ENCODE measurements at regions not wholly inside any gene's neighbourhood (a gene's known extent, or its start where the extent isn't known, plus 50 kb on each side); places are given as distances from the start of the nearest gene placed in this dataset.

DNA sequence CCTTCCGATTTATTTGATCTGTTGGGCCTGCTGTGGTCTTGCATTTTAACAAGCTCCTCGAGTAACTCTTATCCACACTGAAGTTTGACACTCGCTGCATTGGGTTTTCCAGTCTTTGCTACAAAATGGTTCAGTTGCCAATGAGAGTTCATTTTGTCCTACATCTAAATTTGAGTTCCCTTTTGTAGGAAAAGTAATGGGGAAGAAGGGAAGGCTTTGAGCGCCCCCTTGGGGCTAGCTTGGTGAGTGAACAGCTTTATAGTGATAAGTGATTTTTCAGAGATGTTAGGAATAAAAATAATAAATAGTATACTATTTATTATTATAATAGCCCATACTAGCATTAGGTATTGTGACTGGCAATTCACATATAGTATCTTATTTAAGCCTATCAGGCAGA, 89.9 kb upstream of the GNAQ start:
- intact Hi-C loops (cut with DNase I; ENCODE audit: low total_unique reads), result no loop called here
- no peak for TF ChIP-seq POLR2A (IDR thresholded peaks at IDR 0.05)
- TF ChIP-seq, protein P1, sequence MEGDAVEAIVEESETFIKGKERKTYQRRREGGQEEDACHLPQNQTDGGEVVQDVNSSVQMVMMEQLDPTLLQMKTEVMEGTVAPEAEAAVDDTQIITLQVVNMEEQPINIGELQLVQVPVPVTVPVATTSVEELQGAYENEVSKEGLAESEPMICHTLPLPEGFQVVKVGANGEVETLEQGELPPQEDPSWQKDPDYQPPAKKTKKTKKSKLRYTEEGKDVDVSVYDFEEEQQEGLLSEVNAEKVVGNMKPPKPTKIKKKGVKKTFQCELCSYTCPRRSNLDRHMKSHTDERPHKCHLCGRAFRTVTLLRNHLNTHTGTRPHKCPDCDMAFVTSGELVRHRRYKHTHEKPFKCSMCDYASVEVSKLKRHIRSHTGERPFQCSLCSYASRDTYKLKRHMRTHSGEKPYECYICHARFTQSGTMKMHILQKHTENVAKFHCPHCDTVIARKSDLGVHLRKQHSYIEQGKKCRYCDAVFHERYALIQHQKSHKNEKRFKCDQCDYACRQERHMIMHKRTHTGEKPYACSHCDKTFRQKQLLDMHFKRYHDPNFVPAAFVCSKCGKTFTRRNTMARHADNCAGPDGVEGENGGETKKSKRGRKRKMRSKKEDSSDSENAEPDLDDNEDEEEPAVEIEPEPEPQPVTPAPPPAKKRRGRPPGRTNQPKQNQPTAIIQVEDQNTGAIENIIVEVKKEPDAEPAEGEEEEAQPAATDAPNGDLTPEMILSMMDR (IDR thresholded peaks at IDR 0.05), result no peak
- no peak overlapping the region for H3K4me3 ChIP-seq (ENCODE audit: low read depth, poor library complexity, severe bottlenecking)
- 56% methylated on average over 4 of the region's 4 CpGs for WGBS, 2 donors
- DNase-seq (ENCODE audit: low spot score in 2 of 2), result peak; percentile 44 to 87

DNA sequence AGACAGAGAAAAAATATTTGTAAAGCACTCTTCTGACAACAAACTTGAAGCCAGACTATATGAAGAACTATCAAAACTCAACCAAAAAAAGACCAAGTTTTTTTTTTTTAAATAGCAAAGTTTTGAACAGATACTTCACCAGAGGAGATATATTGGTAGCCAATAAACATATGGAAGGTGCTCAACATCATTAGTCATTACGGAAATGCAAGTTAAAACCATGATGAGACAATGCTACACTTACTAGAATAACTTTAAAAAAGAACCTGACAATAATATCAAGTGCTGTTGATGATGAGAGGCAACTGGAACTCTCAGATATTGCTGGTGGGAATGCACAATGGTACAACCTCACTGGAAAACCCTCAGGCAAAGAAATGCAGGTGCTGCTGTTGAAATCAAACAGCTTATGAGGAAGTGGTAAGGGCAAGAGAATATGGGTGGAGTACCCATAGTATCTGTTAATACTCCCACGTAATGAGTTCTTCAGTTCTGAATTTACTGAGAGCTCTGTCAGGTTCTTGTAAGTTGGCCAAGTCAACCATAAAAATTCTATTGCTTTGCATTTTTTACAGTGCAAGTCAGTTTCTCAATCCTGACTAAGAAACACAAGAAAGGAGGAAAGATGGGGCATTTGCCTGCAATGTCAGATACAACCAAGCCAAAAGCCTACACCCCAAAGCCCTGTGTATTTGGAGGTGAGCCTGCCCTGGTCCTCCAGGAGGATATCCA, 87.3 kb upstream of the GNAQ start:
- TF ChIP-seq POLR2A (IDR thresholded peaks at IDR 0.05), result no peak
- TF ChIP-seq, protein P1 (IDR thresholded peaks at IDR 0.05), result no peak
- WGBS, 2 donors, result 28 to 37% methylated on average over 2 of the region's 2 CpGs
- intact Hi-C loops (cut with DNase I; ENCODE audit: low total_unique reads), result loop anchor here (10.0 kb wide), 1 partner anchor 64 kb away; no protein-coding TSS in a partner anchor
- no peak for DNase-seq (ENCODE audit: low spot score in 2 of 2)
- no peak overlapping the region for H3K4me3 ChIP-seq (ENCODE audit: low read depth, poor library complexity, severe bottlenecking)

DNA sequence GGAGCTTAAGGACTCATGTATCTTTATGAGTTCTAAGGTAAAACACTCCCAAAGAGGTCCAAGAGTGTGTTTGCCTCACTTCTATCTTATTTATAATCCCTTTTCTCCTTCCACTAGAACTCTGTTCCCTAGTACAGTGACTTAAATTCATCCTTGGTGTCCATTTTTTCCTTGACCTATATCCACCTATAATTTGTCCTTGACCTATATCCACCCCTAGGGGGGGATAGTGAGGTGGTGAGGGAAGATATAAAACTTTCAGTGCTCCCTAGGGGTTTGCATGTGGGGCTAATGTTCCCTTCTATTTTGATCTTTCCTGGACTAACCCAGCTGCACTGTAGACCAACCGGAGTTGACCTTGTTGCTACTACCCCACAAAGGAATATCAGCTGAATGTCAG, 83.5 kb upstream of the GNAQ start:
- no peak overlapping the region for H3K4me3 ChIP-seq (ENCODE audit: low read depth, poor library complexity, severe bottlenecking)
- DNase-seq (ENCODE audit: low spot score in 2 of 2), result no peak
- 84 to 93% methylated on average over 1 of the region's 1 CpG for WGBS, 2 donors
- TF ChIP-seq, protein P1 (IDR thresholded peaks at IDR 0.05), result no peak
- no peak for TF ChIP-seq POLR2A (IDR thresholded peaks at IDR 0.05)
- intact Hi-C loops (cut with DNase I; ENCODE audit: low total_unique reads), result loop anchor here (10.0 kb wide), 1 partner anchor 60 kb away; no protein-coding TSS in a partner anchor

DNA sequence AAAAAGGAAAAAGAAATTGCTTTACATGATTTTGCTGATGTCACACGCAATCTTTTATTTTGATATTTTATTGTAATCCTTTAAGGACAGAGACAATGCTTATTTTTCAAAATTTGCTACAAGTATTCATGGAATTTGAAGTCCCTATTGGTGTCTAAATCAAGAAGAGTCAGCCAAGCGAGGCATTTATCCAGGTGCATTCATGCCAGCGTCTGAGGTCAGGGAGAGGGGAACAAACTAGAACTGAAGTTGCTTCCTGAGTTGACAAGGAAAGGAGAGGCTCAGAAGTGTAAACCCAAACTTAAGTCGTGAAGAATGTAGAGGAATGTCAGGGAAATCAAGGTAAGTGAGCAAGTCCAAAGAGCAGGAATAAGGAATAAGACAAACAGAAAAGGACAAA, 83.0 kb upstream of the GNAQ start:
- WGBS, 2 donors, result 58 to 62% methylated on average over 4 of the region's 4 CpGs
- TF ChIP-seq, protein P1 (IDR thresholded peaks at IDR 0.05), result no peak
- no peak for TF ChIP-seq POLR2A (IDR thresholded peaks at IDR 0.05)
- DNase-seq (ENCODE audit: low spot score in 2 of 2), result no peak
- no peak overlapping the region for H3K4me3 ChIP-seq (ENCODE audit: low read depth, poor library complexity, severe bottlenecking)
- intact Hi-C loops (cut with DNase I; ENCODE audit: low total_unique reads), result loop anchor here (10.0 kb wide), 1 partner anchor 60 kb away; no protein-coding TSS in a partner anchor

DNA sequence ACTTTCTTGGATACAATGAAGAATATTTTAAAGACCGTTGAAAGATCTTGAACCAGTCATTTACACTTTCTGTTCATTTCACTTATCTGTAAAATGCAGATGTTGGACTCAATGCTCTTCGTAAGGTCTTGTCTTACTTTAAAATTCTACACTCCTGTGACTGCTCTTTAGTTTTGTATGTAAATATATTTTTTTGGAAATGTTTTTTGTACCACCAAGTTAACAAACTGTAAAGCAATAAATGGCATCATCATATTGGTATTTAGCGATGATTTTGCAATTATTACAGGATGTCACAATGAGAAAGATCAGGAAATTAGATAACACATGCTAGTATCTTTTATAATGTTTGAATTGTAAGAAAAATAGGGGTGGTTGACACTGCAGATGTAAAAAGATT, 80.8 kb upstream of the GNAQ start:
- no peak for DNase-seq (ENCODE audit: low spot score in 2 of 2)
- intact Hi-C loops (cut with DNase I; ENCODE audit: low total_unique reads), result loop anchor here (10.0 kb wide), 1 partner anchor 58 kb away; no protein-coding TSS in a partner anchor
- TF ChIP-seq POLR2A (IDR thresholded peaks at IDR 0.05), result no peak
- TF ChIP-seq, protein P1 (IDR thresholded peaks at IDR 0.05), result no peak
- H3K4me3 ChIP-seq (ENCODE audit: low read depth, poor library complexity, severe bottlenecking), result no peak overlapping the region
- WGBS, 2 donors, result 82 to 87% methylated on average over 3 of the region's 3 CpGs

All from lower leg skin (tissue), 4 donors.